GM19468 (cell line): ENCODE measurements at regions not wholly inside any gene's neighbourhood (a gene's known extent, or its start where the extent isn't known, plus 50 kb on each side); places are given as distances from the start of the nearest gene placed in this dataset.
A peak's percentile ranks its signal among the peaks of the same experiment; 100 is the strongest.
"Not testable (repeated sequence)": the region's sequence is repeated elsewhere in the genome, so short reads cannot be mapped to it uniquely, and the experiment has no call there.

Source experiments
- ATAC-seq: cut with Tn5 transposase; IDR thresholded peaks from one replicate; pipeline ENCODE4 v1.9.1; 2021; ENCODE audit warnings: mild to moderate bottlenecking, moderate library complexity, moderate number of reproducible peaks; ENCODE audit not compliant: unreplicated experiment; ENCODE audit errors: extremely low read depth

GRCh38 chr16:58958749-58959148, 224.6 kb upstream of the GOT2 start:
- ATAC-seq: no peak

GRCh38 chr16:58948244-58948643, 214.1 kb upstream of the GOT2 start:
- ATAC-seq: no peak

GRCh38 chr16:58940609-58941008, 206.5 kb upstream of the GOT2 start:
- no peak for ATAC-seq

GRCh38 chr16:58938811-58939210, 204.7 kb upstream of the GOT2 start:
- no peak for ATAC-seq

- no peak for ATAC-seq
Observed at GRCh38 chr16:58937661-58938060, 203.5 kb upstream of the GOT2 start.

- ATAC-seq: no peak
Observed at GRCh38 chr16:58933186-58933585, 199.1 kb upstream of the GOT2 start.

- no peak for ATAC-seq
Observed at GRCh38 chr16:58931436-58931835, 197.3 kb upstream of the GOT2 start.

GRCh38 chr16:58923094-58923493, 189.0 kb upstream of the GOT2 start:
- ATAC-seq: no peak

GRCh38 chr16:58913456-58913855, 179.3 kb upstream of the GOT2 start:
- ATAC-seq: no peak

- no peak for ATAC-seq
Observed at GRCh38 chr16:58912571-58912970, 178.5 kb upstream of the GOT2 start.

- ATAC-seq: no peak
Observed at GRCh38 chr16:58906981-58907715, 173.0 kb upstream of the GOT2 start.

GRCh38 chr16:58904291-58904690, 170.2 kb upstream of the GOT2 start:
- no peak for ATAC-seq

- ATAC-seq: no peak
Observed at GRCh38 chr16:58889516-58889915, 155.4 kb upstream of the GOT2 start.

- no peak for ATAC-seq
Observed at GRCh38 chr16:58885528-58886170, 151.5 kb upstream of the GOT2 start.

GRCh38 chr16:58884141-58884540, 150.0 kb upstream of the GOT2 start:
- no peak for ATAC-seq

GRCh38 chr16:58883131-58883530, 149.0 kb upstream of the GOT2 start:
- no peak for ATAC-seq

- peak; percentile 80 for ATAC-seq
Observed at GRCh38 chr16:58882292-58882691, 148.2 kb upstream of the GOT2 start.

- not testable (repeated sequence) for ATAC-seq
Observed at GRCh38 chr16:58878641-58879040, 144.5 kb upstream of the GOT2 start.

- no peak for ATAC-seq
Observed at GRCh38 chr16:58866935-58867334, 132.8 kb upstream of the GOT2 start.

GRCh38 chr16:58863761-58864160, 129.6 kb upstream of the GOT2 start:
- ATAC-seq: no peak

- no peak for ATAC-seq
Observed at GRCh38 chr16:58863042-58863441, 128.9 kb upstream of the GOT2 start.
